Osteocyte (in vitro differentiated cells): ENCODE measurements at regions not wholly inside any gene's neighbourhood (a gene's known extent, or its start where the extent isn't known, plus 50 kb on each side); places are given as distances from the start of the nearest gene placed in this dataset.

Experiments used
- DNase-seq: peaks from one replicate; pipeline ENCODE4 v3.0.0; 2021; ENCODE audit warnings: mixed read lengths; ENCODE audit not compliant: unreplicated experiment; ENCODE audit errors: extremely low spot score
- H3K27ac Mint-ChIP-seq: one replicate; pipeline ENCODE4 v1.8.0; 2021; ENCODE audit warnings: mild to moderate bottlenecking, mixed read lengths; ENCODE audit not compliant: unreplicated experiment
- H3K27me3 Mint-ChIP-seq: one replicate; pipeline ENCODE4 v1.8.0; 2021; ENCODE audit warnings: mixed read lengths; ENCODE audit not compliant: unreplicated experiment
- H3K36me3 Mint-ChIP-seq: one replicate; pipeline ENCODE4 v1.8.0; 2021; ENCODE audit warnings: mixed read lengths; ENCODE audit not compliant: unreplicated experiment
- H3K4me1 Mint-ChIP-seq: one replicate; pipeline ENCODE4 v1.8.0; 2021; ENCODE audit warnings: mixed read lengths; ENCODE audit not compliant: unreplicated experiment
- H3K4me3 Mint-ChIP-seq: one replicate; pipeline ENCODE4 v1.8.0; 2021; ENCODE audit warnings: mild to moderate bottlenecking, moderate library complexity, mixed read lengths; ENCODE audit not compliant: unreplicated experiment
- H3K9me3 Mint-ChIP-seq: one replicate; pipeline ENCODE4 v1.8.0; 2021; ENCODE audit warnings: mixed read lengths; ENCODE audit not compliant: unreplicated experiment
- CTCF ChIP-seq: fragments of 200-600 bp; sonication (generic); IDR thresholded peaks from 2 replicates; pipeline ENCODE4 v1.5.0; 2021; ENCODE audit warnings: antibody characterized with exemption, mild to moderate bottlenecking, moderate library complexity

GRCh38 chr12:87185367-87185766 lies 843.8 kb downstream of the C12orf50 start:
- Mint-ChIP-seq H3K27me3 (peaks cover 21% of the 10 kb centered on the region), H3K4me1 (no peaks in the 10 kb centered on the region), H3K4me3 (no peak overlapping the region), H3K9me3 (no peaks in the 10 kb centered on the region), H3K36me3 (no peaks in the 10 kb centered on the region), H3K27ac (no peak overlapping the region)
- no peak for TF ChIP-seq CTCF
- no peak for DNase-seq

GRCh38 chr12:87182696-87183233 lies 846.4 kb downstream of the C12orf50 start:
- no peak for DNase-seq
- Mint-ChIP-seq H3K9me3 (no peaks in the 10 kb centered on the region), H3K36me3 (no peaks in the 10 kb centered on the region), H3K27ac (no peak overlapping the region), H3K4me3 (no peak overlapping the region), H3K4me1 (no peaks in the 10 kb centered on the region), H3K27me3 (peaks cover 28% of the 10 kb centered on the region)
- no peak for TF ChIP-seq CTCF

- Mint-ChIP-seq H3K27ac (no peak overlapping the region), H3K4me1 (no peaks in the 10 kb centered on the region), H3K27me3 (peaks cover 18% of the 10 kb centered on the region), H3K4me3 (no peak overlapping the region), H3K9me3 (peaks cover 13% of the 10 kb centered on the region), H3K36me3 (no peaks in the 10 kb centered on the region)
- no peak for DNase-seq
- TF ChIP-seq CTCF = no peak
These were observed 857.8 kb downstream of the C12orf50 start for GRCh38 chr12:87171356-87171755.

- peaks cover 8% of the 10 kb centered on the region for H3K27me3 Mint-ChIP-seq
- no peak for TF ChIP-seq CTCF
- no peaks in the 10 kb centered on the region for H3K36me3 Mint-ChIP-seq
- no peak overlapping the region for H3K4me3 Mint-ChIP-seq
- no peak overlapping the region for H3K27ac Mint-ChIP-seq
- no peak for DNase-seq
- peaks cover 26% of the 10 kb centered on the region for H3K9me3 Mint-ChIP-seq
- H3K4me1 Mint-ChIP-seq = no peaks in the 10 kb centered on the region
These were observed 860.2 kb downstream of the C12orf50 start for GRCh38 chr12:87169010-87169409.

GRCh38 chr12:87165733-87166375 lies 863.3 kb downstream of the C12orf50 start:
- TF ChIP-seq CTCF = no peak
- Mint-ChIP-seq H3K4me3 (no peak overlapping the region), H3K27me3 (no peaks in the 10 kb centered on the region), H3K4me1 (peaks cover 3% of the 10 kb centered on the region), H3K9me3 (peaks cover 36% of the 10 kb centered on the region), H3K36me3 (no peaks in the 10 kb centered on the region), H3K27ac (no peak overlapping the region)
- no peak for DNase-seq
